ENCODE measurements at regions not wholly inside any gene's neighbourhood (a gene's known extent, or its start where the extent isn't known, plus 50 kb on each side); places are given as distances from the start of the nearest gene placed in this dataset.
"Not testable (repeated sequence)": the region's sequence is repeated elsewhere in the genome, so short reads cannot be mapped to it uniquely, and the experiment has no call there.

- H3K27ac Mint-ChIP-seq; H3K4me3 Mint-ChIP-seq; intact Hi-C loops (cut with micrococcal nuclease); H3K27me3 Mint-ChIP-seq; H3K4me1 Mint-ChIP-seq (ENCODE audit: low read depth): not testable (repeated sequence)
- H3K36me3 Mint-ChIP-seq (ENCODE audit: low read depth) = peaks cover 67% of the 10 kb centered on the region
- H3K9me3 Mint-ChIP-seq = peaks cover 11% of the 10 kb centered on the region
These were observed 308.0 kb upstream of the POU5F2 start for GRCh38 chr5:94049307-94049922.

GRCh38 chr5:94045839-94046782, 304.7 kb upstream of the POU5F2 start:
- Mint-ChIP-seq H3K27me3 (no peaks in the 10 kb centered on the region), H3K27ac (no peak overlapping the region), H3K36me3 (ENCODE audit: low read depth) (peaks cover 75% of the 10 kb centered on the region), H3K4me1 (ENCODE audit: low read depth) (no peaks in the 10 kb centered on the region), H3K4me3 (no peak overlapping the region), H3K9me3 (peaks cover 11% of the 10 kb centered on the region)
- intact Hi-C loops (cut with micrococcal nuclease) = no loop called here

GRCh38 chr5:94043311-94043710, 301.9 kb upstream of the POU5F2 start:
- no peak overlapping the region for H3K4me3 Mint-ChIP-seq
- intact Hi-C loops (cut with micrococcal nuclease) = no loop called here
- no peaks in the 10 kb centered on the region for H3K4me1 Mint-ChIP-seq (ENCODE audit: low read depth)
- H3K9me3 Mint-ChIP-seq = peaks cover 11% of the 10 kb centered on the region
- H3K36me3 Mint-ChIP-seq (ENCODE audit: low read depth) = peaks cover 67% of the 10 kb centered on the region
- no peak overlapping the region for H3K27ac Mint-ChIP-seq
- H3K27me3 Mint-ChIP-seq = no peaks in the 10 kb centered on the region

- no peak overlapping the region for H3K27ac Mint-ChIP-seq
- intact Hi-C loops (cut with micrococcal nuclease) = no loop called here
- peaks cover 49% of the 10 kb centered on the region for H3K36me3 Mint-ChIP-seq (ENCODE audit: low read depth)
These were observed 299.3 kb upstream of the POU5F2 start for GRCh38 chr5:94040591-94041148.

GRCh38 chr5:94039101-94039500, 297.7 kb upstream of the POU5F2 start:
- Mint-ChIP-seq H3K4me3 (no peak overlapping the region), H3K36me3 (ENCODE audit: low read depth) (peaks cover 44% of the 10 kb centered on the region), H3K4me1 (ENCODE audit: low read depth) (no peaks in the 10 kb centered on the region), H3K27me3 (no peaks in the 10 kb centered on the region), H3K27ac (no peak overlapping the region), H3K9me3 (no peaks in the 10 kb centered on the region)
- intact Hi-C loops (cut with micrococcal nuclease) = no loop called here

More at GRCh38 chr5:94040591-94041148, 299.3 kb upstream of the POU5F2 start:
- Mint-ChIP-seq H3K9me3 (peaks cover 9% of the 10 kb centered on the region), H3K4me3 (no peak overlapping the region), H3K4me1 (ENCODE audit: low read depth) (no peaks in the 10 kb centered on the region), H3K27me3 (no peaks in the 10 kb centered on the region)

GRCh38 chr5:94031631-94032030, 290.2 kb upstream of the POU5F2 start:
- Mint-ChIP-seq H3K9me3 (peaks cover 42% of the 10 kb centered on the region), H3K27me3 (no peaks in the 10 kb centered on the region), H3K4me1 (ENCODE audit: low read depth) (peaks cover 6% of the 10 kb centered on the region), H3K27ac (no peak overlapping the region), H3K36me3 (ENCODE audit: low read depth) (peaks cover 65% of the 10 kb centered on the region), H3K4me3 (no peak overlapping the region)
- intact Hi-C loops (cut with micrococcal nuclease) = no loop called here

- H3K4me3 Mint-ChIP-seq = no peak overlapping the region
- H3K27ac Mint-ChIP-seq = no peak overlapping the region
- no peaks in the 10 kb centered on the region for H3K27me3 Mint-ChIP-seq
- peaks cover 45% of the 10 kb centered on the region for H3K36me3 Mint-ChIP-seq (ENCODE audit: low read depth)
- H3K4me1 Mint-ChIP-seq (ENCODE audit: low read depth) = no peaks in the 10 kb centered on the region
- peaks cover 31% of the 10 kb centered on the region for H3K9me3 Mint-ChIP-seq
- intact Hi-C loops (cut with micrococcal nuclease) = no loop called here
These were observed 286.6 kb upstream of the POU5F2 start for GRCh38 chr5:94028001-94028400.

- Mint-ChIP-seq H3K9me3 (peaks cover 23% of the 10 kb centered on the region), H3K27ac (no peak overlapping the region), H3K4me1 (ENCODE audit: low read depth) (no peaks in the 10 kb centered on the region), H3K36me3 (ENCODE audit: low read depth) (peaks cover 36% of the 10 kb centered on the region), H3K27me3 (no peaks in the 10 kb centered on the region), H3K4me3 (no peak overlapping the region)
- intact Hi-C loops (cut with micrococcal nuclease) = no loop called here
These were observed 285.7 kb upstream of the POU5F2 start for GRCh38 chr5:94027145-94027544.

- Mint-ChIP-seq H3K27ac (no peak overlapping the region), H3K9me3 (peaks cover 10% of the 10 kb centered on the region), H3K4me3 (no peak overlapping the region), H3K36me3 (ENCODE audit: low read depth) (peaks cover 33% of the 10 kb centered on the region), H3K27me3 (no peaks in the 10 kb centered on the region), H3K4me1 (ENCODE audit: low read depth) (no peaks in the 10 kb centered on the region)
- intact Hi-C loops (cut with micrococcal nuclease) = no loop called here
These were observed 284.5 kb upstream of the POU5F2 start for GRCh38 chr5:94025788-94026473.

- Mint-ChIP-seq H3K27me3 (no peaks in the 10 kb centered on the region), H3K4me1 (ENCODE audit: low read depth) (no peaks in the 10 kb centered on the region), H3K27ac (no peak overlapping the region), H3K9me3 (peaks cover 11% of the 10 kb centered on the region), H3K4me3 (no peak overlapping the region), H3K36me3 (ENCODE audit: low read depth) (peaks cover 34% of the 10 kb centered on the region)
- intact Hi-C loops (cut with micrococcal nuclease) = no loop called here
These were observed 283.2 kb upstream of the POU5F2 start for GRCh38 chr5:94024620-94025019.

- no peak overlapping the region for H3K27ac Mint-ChIP-seq
- H3K4me3 Mint-ChIP-seq = no peak overlapping the region
- H3K9me3 Mint-ChIP-seq = peaks cover 16% of the 10 kb centered on the region
- no peaks in the 10 kb centered on the region for H3K27me3 Mint-ChIP-seq
- intact Hi-C loops (cut with micrococcal nuclease) = no loop called here
- H3K36me3 Mint-ChIP-seq (ENCODE audit: low read depth) = peaks cover 34% of the 10 kb centered on the region
- H3K4me1 Mint-ChIP-seq (ENCODE audit: low read depth) = no peaks in the 10 kb centered on the region
These were observed 282.7 kb upstream of the POU5F2 start for GRCh38 chr5:94024101-94024500.

GRCh38 chr5:94021246-94021645, 279.8 kb upstream of the POU5F2 start:
- Mint-ChIP-seq H3K9me3 (peaks cover 44% of the 10 kb centered on the region), H3K36me3 (ENCODE audit: low read depth) (peaks cover 57% of the 10 kb centered on the region), H3K27ac (no peak overlapping the region), H3K4me1 (ENCODE audit: low read depth) (no peaks in the 10 kb centered on the region), H3K27me3 (no peaks in the 10 kb centered on the region), H3K4me3 (no peak overlapping the region)
- intact Hi-C loops (cut with micrococcal nuclease) = no loop called here

GRCh38 chr5:94017579-94017978, 276.2 kb upstream of the POU5F2 start:
- Mint-ChIP-seq H3K4me3 (no peak overlapping the region), H3K27me3 (no peaks in the 10 kb centered on the region), H3K27ac (no peak overlapping the region), H3K36me3 (ENCODE audit: low read depth) (peaks cover 87% of the 10 kb centered on the region), H3K4me1 (ENCODE audit: low read depth) (no peaks in the 10 kb centered on the region), H3K9me3 (peaks cover 77% of the 10 kb centered on the region)
- intact Hi-C loops (cut with micrococcal nuclease) = no loop called here

- H3K27me3 Mint-ChIP-seq = no peaks in the 10 kb centered on the region
These were observed 269.4 kb upstream of the POU5F2 start for GRCh38 chr5:94010814-94011213.

More at GRCh38 chr5:94010814-94011213, 269.4 kb upstream of the POU5F2 start:
- Mint-ChIP-seq H3K9me3 (peaks cover 44% of the 10 kb centered on the region), H3K27ac (no peak overlapping the region), H3K4me3 (no peak overlapping the region), H3K4me1 (ENCODE audit: low read depth) (no peaks in the 10 kb centered on the region), H3K36me3 (ENCODE audit: low read depth) (peaks cover 49% of the 10 kb centered on the region)
- intact Hi-C loops (cut with micrococcal nuclease) = no loop called here
